K562 (cell line): ENCODE measurements at regions not wholly inside any gene's neighbourhood (a gene's known extent, or its start where the extent isn't known, plus 50 kb on each side); places are given as distances from the start of the nearest gene placed in this dataset.

Experiments
- EZH2 ChIP-seq: IDR thresholded peaks from 2 replicates; pipeline ENCODE4 v1.6.1; 2012; ENCODE audit warnings: low read depth, mild to moderate bottlenecking, inconsistent platforms, low read length, borderline replicate concordance
- HNRNPH1 ChIP-seq: fragments of 200-400 bp; formaldehyde crosslinking; optimal IDR thresholded peaks from 2 replicates; pipeline ENCODE3; 2017; ENCODE audit warnings: low read depth, mild to moderate bottlenecking, low read length, moderate library complexity
- KAT8 ChIP-seq: fragments of 450-650 bp; IDR thresholded peaks from 2 replicates; pipeline ENCODE4 v1.6.1; 2016; ENCODE audit warnings: low read depth, mild to moderate bottlenecking
- LCOR ChIP-seq: sonication (generic); formaldehyde crosslinking; IDR thresholded peaks from 2 replicates; pipeline ENCODE4 v1.8.0; 2022; ENCODE audit warnings: mild to moderate bottlenecking, missing genetic modification reagents
- MECOM ChIP-seq: fragments of 250-450 bp; sonication (Bioruptor Pico); IDR thresholded peaks from 2 replicates; pipeline ENCODE4 v1.8.0; 2022; ENCODE audit warnings: inconsistent platforms
- SIRT6 ChIP-seq: IDR thresholded peaks from one replicate; pipeline ENCODE4 v1.6.1; 2012; ENCODE audit warnings: low read depth, mild to moderate bottlenecking, control low read depth, inconsistent platforms, low read length, moderate library complexity
- ZEB2 ChIP-seq: fragments of 450-650 bp; IDR thresholded peaks from 2 replicates; pipeline ENCODE4 v1.6.1; 2016
- TF ChIP-seq, protein P1 (sequence below): fragments of 250-450 bp; sonication (Bioruptor Pico); IDR thresholded peaks from 2 replicates; pipeline ENCODE4 v1.5.0; 2021; ENCODE audit warnings: mild to moderate bottlenecking, moderate library complexity
- TF ChIP-seq, protein P2 (sequence below): fragments of 200-600 bp; sonication (generic); IDR thresholded peaks from one replicate; pipeline ENCODE4 v1.6.1; 2012; ENCODE audit warnings: mild to moderate bottlenecking, low read depth, low read length, inconsistent platforms

DNA sequence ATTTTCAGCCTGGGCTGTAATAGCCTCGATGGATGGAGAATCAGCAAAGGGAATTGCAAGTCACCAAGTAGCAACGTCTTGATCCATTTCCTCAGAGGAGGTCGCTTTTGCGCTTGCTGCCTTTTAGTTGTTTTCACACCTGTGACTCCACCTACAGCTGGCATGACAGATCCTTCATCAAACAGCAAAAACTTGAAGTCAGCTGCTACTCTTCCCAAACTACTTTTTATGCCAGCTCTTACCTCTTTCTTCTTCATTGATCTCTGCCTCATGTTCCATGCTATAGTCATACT lies 107.7 kb downstream of the MAT2B start (continued):
- TF ChIP-seq, protein P1, sequence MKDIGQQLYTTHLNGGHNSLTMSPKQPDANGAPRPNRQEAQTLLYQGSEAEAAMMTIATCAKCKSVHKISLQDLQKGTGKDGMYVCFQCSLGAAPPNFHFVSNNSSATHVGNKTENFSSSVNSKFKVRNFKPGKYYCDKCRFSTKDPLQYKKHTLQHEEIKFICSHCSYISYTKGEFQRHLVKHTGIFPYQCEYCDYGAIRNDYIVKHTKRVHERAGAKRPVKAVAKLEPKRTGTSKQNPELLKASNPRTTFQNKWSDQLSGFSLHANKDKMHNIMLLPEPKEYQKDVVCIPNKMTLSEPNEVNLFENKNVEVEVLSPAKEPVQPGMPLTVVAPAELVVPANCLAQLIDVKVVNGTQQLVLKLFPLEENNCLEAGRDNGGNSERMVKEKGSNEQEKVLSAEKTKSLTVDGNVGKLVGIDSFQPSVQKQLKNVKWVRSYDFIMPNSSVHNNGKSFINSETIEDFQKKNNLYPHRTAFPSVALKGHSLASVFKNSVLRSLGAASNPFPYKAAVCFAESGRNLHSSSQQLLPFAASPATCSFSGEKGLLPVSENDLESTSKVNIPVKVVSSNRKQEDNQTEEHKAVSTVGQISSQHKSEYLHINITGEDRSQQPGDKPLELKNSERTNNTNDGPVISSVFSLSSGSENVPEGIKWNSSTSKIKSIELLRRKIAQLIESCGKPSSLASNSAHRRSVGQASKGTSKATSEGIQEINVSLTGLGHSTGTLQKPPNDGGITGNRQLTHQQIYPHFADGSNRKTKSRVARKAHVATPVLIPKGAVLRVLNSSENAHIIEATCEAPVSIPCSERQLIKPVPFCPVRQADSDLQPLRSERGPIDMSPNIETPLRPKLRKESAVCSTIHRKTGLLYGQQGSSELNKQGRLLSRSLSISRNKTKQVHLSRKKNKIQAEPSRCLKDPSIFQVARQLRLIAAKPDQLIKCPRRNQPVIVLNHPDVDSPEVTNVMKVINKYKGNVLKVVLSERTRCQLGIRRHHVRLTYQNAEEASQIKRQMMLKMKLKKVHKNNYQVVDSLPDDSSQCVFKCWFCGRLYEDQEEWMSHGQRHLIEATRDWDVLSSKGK (CRISPR knock-in tag) = no peak
- TF ChIP-seq ZEB2 = no peak
- no peak for TF ChIP-seq LCOR (CRISPR knock-in tag)
- TF ChIP-seq SIRT6 = no peak
- TF ChIP-seq, protein P2, sequence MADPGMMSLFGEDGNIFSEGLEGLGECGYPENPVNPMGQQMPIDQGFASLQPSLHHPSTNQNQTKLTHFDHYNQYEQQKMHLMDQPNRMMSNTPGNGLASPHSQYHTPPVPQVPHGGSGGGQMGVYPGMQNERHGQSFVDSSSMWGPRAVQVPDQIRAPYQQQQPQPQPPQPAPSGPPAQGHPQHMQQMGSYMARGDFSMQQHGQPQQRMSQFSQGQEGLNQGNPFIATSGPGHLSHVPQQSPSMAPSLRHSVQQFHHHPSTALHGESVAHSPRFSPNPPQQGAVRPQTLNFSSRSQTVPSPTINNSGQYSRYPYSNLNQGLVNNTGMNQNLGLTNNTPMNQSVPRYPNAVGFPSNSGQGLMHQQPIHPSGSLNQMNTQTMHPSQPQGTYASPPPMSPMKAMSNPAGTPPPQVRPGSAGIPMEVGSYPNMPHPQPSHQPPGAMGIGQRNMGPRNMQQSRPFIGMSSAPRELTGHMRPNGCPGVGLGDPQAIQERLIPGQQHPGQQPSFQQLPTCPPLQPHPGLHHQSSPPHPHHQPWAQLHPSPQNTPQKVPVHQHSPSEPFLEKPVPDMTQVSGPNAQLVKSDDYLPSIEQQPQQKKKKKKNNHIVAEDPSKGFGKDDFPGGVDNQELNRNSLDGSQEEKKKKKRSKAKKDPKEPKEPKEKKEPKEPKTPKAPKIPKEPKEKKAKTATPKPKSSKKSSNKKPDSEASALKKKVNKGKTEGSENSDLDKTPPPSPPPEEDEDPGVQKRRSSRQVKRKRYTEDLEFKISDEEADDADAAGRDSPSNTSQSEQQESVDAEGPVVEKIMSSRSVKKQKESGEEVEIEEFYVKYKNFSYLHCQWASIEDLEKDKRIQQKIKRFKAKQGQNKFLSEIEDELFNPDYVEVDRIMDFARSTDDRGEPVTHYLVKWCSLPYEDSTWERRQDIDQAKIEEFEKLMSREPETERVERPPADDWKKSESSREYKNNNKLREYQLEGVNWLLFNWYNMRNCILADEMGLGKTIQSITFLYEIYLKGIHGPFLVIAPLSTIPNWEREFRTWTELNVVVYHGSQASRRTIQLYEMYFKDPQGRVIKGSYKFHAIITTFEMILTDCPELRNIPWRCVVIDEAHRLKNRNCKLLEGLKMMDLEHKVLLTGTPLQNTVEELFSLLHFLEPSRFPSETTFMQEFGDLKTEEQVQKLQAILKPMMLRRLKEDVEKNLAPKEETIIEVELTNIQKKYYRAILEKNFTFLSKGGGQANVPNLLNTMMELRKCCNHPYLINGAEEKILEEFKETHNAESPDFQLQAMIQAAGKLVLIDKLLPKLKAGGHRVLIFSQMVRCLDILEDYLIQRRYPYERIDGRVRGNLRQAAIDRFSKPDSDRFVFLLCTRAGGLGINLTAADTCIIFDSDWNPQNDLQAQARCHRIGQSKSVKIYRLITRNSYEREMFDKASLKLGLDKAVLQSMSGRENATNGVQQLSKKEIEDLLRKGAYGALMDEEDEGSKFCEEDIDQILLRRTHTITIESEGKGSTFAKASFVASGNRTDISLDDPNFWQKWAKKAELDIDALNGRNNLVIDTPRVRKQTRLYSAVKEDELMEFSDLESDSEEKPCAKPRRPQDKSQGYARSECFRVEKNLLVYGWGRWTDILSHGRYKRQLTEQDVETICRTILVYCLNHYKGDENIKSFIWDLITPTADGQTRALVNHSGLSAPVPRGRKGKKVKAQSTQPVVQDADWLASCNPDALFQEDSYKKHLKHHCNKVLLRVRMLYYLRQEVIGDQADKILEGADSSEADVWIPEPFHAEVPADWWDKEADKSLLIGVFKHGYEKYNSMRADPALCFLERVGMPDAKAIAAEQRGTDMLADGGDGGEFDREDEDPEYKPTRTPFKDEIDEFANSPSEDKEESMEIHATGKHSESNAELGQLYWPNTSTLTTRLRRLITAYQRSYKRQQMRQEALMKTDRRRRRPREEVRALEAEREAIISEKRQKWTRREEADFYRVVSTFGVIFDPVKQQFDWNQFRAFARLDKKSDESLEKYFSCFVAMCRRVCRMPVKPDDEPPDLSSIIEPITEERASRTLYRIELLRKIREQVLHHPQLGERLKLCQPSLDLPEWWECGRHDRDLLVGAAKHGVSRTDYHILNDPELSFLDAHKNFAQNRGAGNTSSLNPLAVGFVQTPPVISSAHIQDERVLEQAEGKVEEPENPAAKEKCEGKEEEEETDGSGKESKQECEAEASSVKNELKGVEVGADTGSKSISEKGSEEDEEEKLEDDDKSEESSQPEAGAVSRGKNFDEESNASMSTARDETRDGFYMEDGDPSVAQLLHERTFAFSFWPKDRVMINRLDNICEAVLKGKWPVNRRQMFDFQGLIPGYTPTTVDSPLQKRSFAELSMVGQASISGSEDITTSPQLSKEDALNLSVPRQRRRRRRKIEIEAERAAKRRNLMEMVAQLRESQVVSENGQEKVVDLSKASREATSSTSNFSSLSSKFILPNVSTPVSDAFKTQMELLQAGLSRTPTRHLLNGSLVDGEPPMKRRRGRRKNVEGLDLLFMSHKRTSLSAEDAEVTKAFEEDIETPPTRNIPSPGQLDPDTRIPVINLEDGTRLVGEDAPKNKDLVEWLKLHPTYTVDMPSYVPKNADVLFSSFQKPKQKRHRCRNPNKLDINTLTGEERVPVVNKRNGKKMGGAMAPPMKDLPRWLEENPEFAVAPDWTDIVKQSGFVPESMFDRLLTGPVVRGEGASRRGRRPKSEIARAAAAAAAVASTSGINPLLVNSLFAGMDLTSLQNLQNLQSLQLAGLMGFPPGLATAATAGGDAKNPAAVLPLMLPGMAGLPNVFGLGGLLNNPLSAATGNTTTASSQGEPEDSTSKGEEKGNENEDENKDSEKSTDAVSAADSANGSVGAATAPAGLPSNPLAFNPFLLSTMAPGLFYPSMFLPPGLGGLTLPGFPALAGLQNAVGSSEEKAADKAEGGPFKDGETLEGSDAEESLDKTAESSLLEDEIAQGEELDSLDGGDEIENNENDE = no peak
- TF ChIP-seq EZH2 = no peak
- no peak for TF ChIP-seq KAT8
- TF ChIP-seq MECOM (CRISPR knock-in tag) = no peak
- TF ChIP-seq HNRNPH1 = no peak
